ENCODE measurements at regions not wholly inside any gene's neighbourhood (a gene's known extent, or its start where the extent isn't known, plus 50 kb on each side); places are given as distances from the start of the nearest gene placed in this dataset. TPM values are rescaled to one million over a fixed set of nuclear protein-coding genes. Genes with fewer than 3 reads are reported as not detected.

- no peak overlapping the region for H2AFZ ChIP-seq (ENCODE audit: insufficient read depth, low read depth, low read length, poor library complexity, severe bottlenecking)
- no peaks in the 10 kb centered on the region for H3K9me3 ChIP-seq (ENCODE audit: control extremely low read depth in 1 of 3, control insufficient read depth in 2 of 3, insufficient read depth in 1 of 3, low read length in 2 of 3)
- H3K9me3 Mint-ChIP-seq (ENCODE audit: insufficient read depth) = no peaks in the 10 kb centered on the region
- 87% methylated on average over 3 of the region's 4 CpGs for whole genome bisulfite sequencing (ENCODE audit: insufficient coverage)
- no peaks in the 10 kb centered on the region for H3K27me3 ChIP-seq (replicated peaks in 1 of 4; ENCODE audit: control extremely low read depth in 1 of 4, control insufficient read depth in 3 of 4, insufficient read depth in 4 of 4, low read length in 3 of 4)
- H3K4me1 ChIP-seq (ENCODE audit: control insufficient read depth in 2 of 2, insufficient read depth in 2 of 2, low read length in 2 of 2) = peaks cover 0 to 5% of the 10 kb centered on the region in 2 donors
- H3K9ac ChIP-seq (ENCODE audit: low read length) = no peak overlapping the region
- peak; percentile 39 for ATAC-seq (ENCODE audit: low read depth)
- H3K36me3 ChIP-seq (replicated peaks in 1 of 2; ENCODE audit: control extremely low read depth in 1 of 2, control insufficient read depth in 1 of 2, extremely low read depth in 1 of 2, insufficient read depth in 2 of 2, low read length in 1 of 2) = no peaks in the 10 kb centered on the region
- H4K20me1 ChIP-seq (ENCODE audit: control insufficient read depth, insufficient read depth, low read length, poor library complexity, severe bottlenecking) = no peaks in the 10 kb centered on the region
- POLR2A ChIA-PET = no interaction called here
- no peak overlapping the region for H3K27ac ChIP-seq (ENCODE audit: low read length in 2 of 2)
- H3K4me1 Mint-ChIP-seq = peaks cover 4% of the 10 kb centered on the region
- CTCF ChIA-PET = interaction anchor here (2.7 kb wide), 1 partner anchor 11 kb away, joined by 12 read pairs; no protein-coding TSS in a partner anchor
- no peak for TF ChIP-seq EZH2 (IDR thresholded peaks at IDR 0.05; ENCODE audit: borderline replicate concordance, insufficient read depth, low read depth, low read length, poor library complexity, severe bottlenecking)
- TF ChIP-seq CTCF (IDR thresholded peaks at IDR 0.05) = no peak
- no peak overlapping the region for H3K4me2 ChIP-seq (replicated peaks; ENCODE audit: low read depth, low read length, poor library complexity, severe bottlenecking)
- no peak overlapping the region for H3K27ac Mint-ChIP-seq
- peak; percentile 28 for DNase-seq
- H3K79me2 ChIP-seq (ENCODE audit: control insufficient read depth, insufficient read depth, low read length) = no peaks in the 10 kb centered on the region
- no peak overlapping the region for H3K4me3 ChIP-seq (ENCODE audit: control extremely low read depth in 1 of 5, extremely low read depth in 1 of 5, insufficient read depth in 1 of 5, low read depth in 2 of 5, low read length in 4 of 5)
- no peak overlapping the region for H3K4me3 Mint-ChIP-seq
- H3K27me3 Mint-ChIP-seq = no peaks in the 10 kb centered on the region
- intact Hi-C loops (cut with micrococcal nuclease) = no loop called here
Observed at GRCh38 chr2:60699617-60700016, 56.5 kb upstream of the PAPOLG start.

GRCh38 chr2:60706021-60706420 is 50.0 kb upstream of the PAPOLG start:
- TF ChIP-seq CTCF (IDR thresholded peaks at IDR 0.05) (no peak), EZH2 (IDR thresholded peaks at IDR 0.05; ENCODE audit: borderline replicate concordance, insufficient read depth, low read depth, low read length, poor library complexity, severe bottlenecking) (no peak)
- no peaks in the 10 kb centered on the region for H3K9me3 Mint-ChIP-seq (ENCODE audit: insufficient read depth)
- Histone ChIP-seq H3K27me3 (replicated peaks in 1 of 4; ENCODE audit: control extremely low read depth in 1 of 4, control insufficient read depth in 3 of 4, insufficient read depth in 4 of 4, low read length in 3 of 4) (no peaks in the 10 kb centered on the region), H3K9ac (ENCODE audit: low read length) (no peak overlapping the region), H2AFZ (ENCODE audit: insufficient read depth, low read depth, low read length, poor library complexity, severe bottlenecking) (no peak overlapping the region), H3K4me3 (ENCODE audit: control extremely low read depth in 1 of 5, extremely low read depth in 1 of 5, insufficient read depth in 1 of 5, low read depth in 2 of 5, low read length in 4 of 5) (no peak overlapping the region), H3K27ac (ENCODE audit: low read length in 2 of 2) (no peak overlapping the region), H3K79me2 (ENCODE audit: control insufficient read depth, insufficient read depth, low read length) (no peaks in the 10 kb centered on the region), H4K20me1 (ENCODE audit: control insufficient read depth, insufficient read depth, low read length, poor library complexity, severe bottlenecking) (no peaks in the 10 kb centered on the region), H3K36me3 (replicated peaks in 1 of 2; ENCODE audit: control extremely low read depth in 1 of 2, control insufficient read depth in 1 of 2, extremely low read depth in 1 of 2, insufficient read depth in 2 of 2, low read length in 1 of 2) (no peaks in the 10 kb centered on the region), H3K4me1 (ENCODE audit: control insufficient read depth in 2 of 2, insufficient read depth in 2 of 2, low read length in 2 of 2) (no peaks in the 10 kb centered on the region), H3K9me3 (ENCODE audit: control extremely low read depth in 1 of 3, control insufficient read depth in 2 of 3, insufficient read depth in 1 of 3, low read length in 2 of 3) (no peaks in the 10 kb centered on the region), H3K4me2 (replicated peaks; ENCODE audit: low read depth, low read length, poor library complexity, severe bottlenecking) (no peak overlapping the region)
- POLR2A ChIA-PET = no interaction called here
- no peak for ATAC-seq (ENCODE audit: low read depth)
- peaks cover 8% of the 10 kb centered on the region for H3K27me3 Mint-ChIP-seq
- CTCF ChIA-PET = interaction anchor here (0.8 to 8.7 kb wide), 4 partner anchors 9 to 294 kb away, joined by 3 to 120 read pairs (median 12); no protein-coding TSS in a partner anchor
- no CpG with 5 or more reads among the region's 4 CpGs for WGBS (ENCODE audit: insufficient coverage)
- no peak overlapping the region for H3K27ac Mint-ChIP-seq
- no peak for DNase-seq
- intact Hi-C loops (cut with micrococcal nuclease) = loop anchor here (5.0 kb wide), 1 partner anchor 51 kb away; the partner anchor contains the start of gene PAPOLG
- no peak overlapping the region for H3K4me3 Mint-ChIP-seq
- H3K4me1 Mint-ChIP-seq = no peaks in the 10 kb centered on the region

Small RNAs in the stretch of these regions (small RNA-seq; reads per million reads assigned to genes)
- gene RN7SL361P (ENCODE audit: insufficient read length, low read depth, low replicate concordance) = not detected
